HG02943 (cell line): ENCODE measurements at regions not wholly inside any gene's neighbourhood (a gene's known extent, or its start where the extent isn't known, plus 50 kb on each side); places are given as distances from the start of the nearest gene placed in this dataset.
"Not testable (repeated sequence)": the region's sequence is repeated elsewhere in the genome, so short reads cannot be mapped to it uniquely, and the experiment has no call there.

ENCODE experiments used
- ATAC-seq: cut with Tn5 transposase; IDR thresholded peaks from one replicate; pipeline ENCODE4 v1.9.1; 2021; ENCODE audit warnings: mild to moderate bottlenecking, low read depth, moderate library complexity; ENCODE audit not compliant: unreplicated experiment

- no peak for ATAC-seq
Observed at GRCh38 chr2:12453731-12454130, 263.0 kb upstream of the TRIB2 start.

- no peak for ATAC-seq
Observed at GRCh38 chr2:12455661-12456060, 261.1 kb upstream of the TRIB2 start.

- ATAC-seq, result peak; percentile 62
Observed at GRCh38 chr2:12456293-12457106, 260.2 kb upstream of the TRIB2 start.

- ATAC-seq, result no peak
Observed at GRCh38 chr2:12457831-12458230, 258.9 kb upstream of the TRIB2 start.

GRCh38 chr2:12463189-12463588 lies 253.5 kb upstream of the TRIB2 start:
- ATAC-seq, result no peak

- ATAC-seq, result no peak
Observed at GRCh38 chr2:12465631-12466135, 251.1 kb upstream of the TRIB2 start.

- ATAC-seq, result no peak
Observed at GRCh38 chr2:12467303-12467702, 249.4 kb upstream of the TRIB2 start.

GRCh38 chr2:12469141-12469561 lies 247.6 kb upstream of the TRIB2 start:
- no peak for ATAC-seq

- ATAC-seq, result not testable (repeated sequence)
Observed at GRCh38 chr2:12472265-12472664, 244.5 kb upstream of the TRIB2 start.

- no peak for ATAC-seq
Observed at GRCh38 chr2:12478151-12479064, 238.3 kb upstream of the TRIB2 start.

GRCh38 chr2:12479065-12479601 lies 237.6 kb upstream of the TRIB2 start:
- no peak for ATAC-seq

GRCh38 chr2:12484536-12485115 lies 232.1 kb upstream of the TRIB2 start:
- ATAC-seq, result no peak

- ATAC-seq, result no peak
Observed at GRCh38 chr2:12486205-12487118, 230.3 kb upstream of the TRIB2 start.

- no peak for ATAC-seq
Observed at GRCh38 chr2:12487253-12488004, 229.3 kb upstream of the TRIB2 start.

- no peak for ATAC-seq
Observed at GRCh38 chr2:12488352-12489318, 228.1 kb upstream of the TRIB2 start.

- no peak for ATAC-seq
Observed at GRCh38 chr2:12490641-12491040, 226.1 kb upstream of the TRIB2 start.

- not testable (repeated sequence) for ATAC-seq
Observed at GRCh38 chr2:12492360-12492759, 224.4 kb upstream of the TRIB2 start.

GRCh38 chr2:12493031-12493513 lies 223.7 kb upstream of the TRIB2 start:
- no peak for ATAC-seq
